ENCODE measurements at regions not wholly inside any gene's neighbourhood (a gene's known extent, or its start where the extent isn't known, plus 50 kb on each side); places are given as distances from the start of the nearest gene placed in this dataset.
A peak's percentile ranks its signal among the peaks of the same experiment; 100 is the strongest.

DNA sequence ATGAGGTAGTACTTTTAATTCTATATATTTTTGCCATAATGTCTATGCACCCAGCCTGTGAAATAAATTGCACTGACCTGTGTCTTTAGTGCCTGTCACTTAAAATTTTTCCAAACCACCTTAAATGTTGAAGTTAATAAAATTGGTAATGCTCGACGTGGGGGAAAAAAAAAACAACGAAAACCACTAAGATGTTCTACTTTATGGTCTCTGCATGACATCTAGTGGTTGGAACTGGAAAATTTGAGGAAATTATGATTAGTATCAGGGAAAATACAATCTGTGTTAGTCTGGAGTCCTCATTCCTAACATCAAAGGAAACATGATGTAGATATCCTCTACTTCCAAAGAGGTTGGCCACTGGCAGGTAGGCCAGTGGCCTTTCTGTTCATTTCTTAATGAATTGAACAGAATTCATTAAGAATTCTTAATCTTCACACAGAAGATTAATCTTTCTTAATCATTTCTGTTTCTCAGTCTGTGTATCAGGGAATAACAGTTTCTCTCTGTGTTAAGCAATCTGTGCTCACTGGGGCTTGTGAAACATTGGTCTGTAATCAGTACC is 268.8 kb upstream of the POTED start:
- TF ChIP-seq CTCF (IDR thresholded peaks at IDR 0.05), result 0 out of 2 replicates have a peak, but pooled peaks have one; percentile 9

- no peak for TF ChIP-seq CTCF (IDR thresholded peaks at IDR 0.05)
Measured at GRCh38 chr21:13368200-13368599, 241.4 kb upstream of the POTED start.

Measured in LNCAP (cell line).